ENCODE measurements at regions not wholly inside any gene's neighbourhood (a gene's known extent, or its start where the extent isn't known, plus 50 kb on each side); places are given as distances from the start of the nearest gene placed in this dataset.

DNA sequence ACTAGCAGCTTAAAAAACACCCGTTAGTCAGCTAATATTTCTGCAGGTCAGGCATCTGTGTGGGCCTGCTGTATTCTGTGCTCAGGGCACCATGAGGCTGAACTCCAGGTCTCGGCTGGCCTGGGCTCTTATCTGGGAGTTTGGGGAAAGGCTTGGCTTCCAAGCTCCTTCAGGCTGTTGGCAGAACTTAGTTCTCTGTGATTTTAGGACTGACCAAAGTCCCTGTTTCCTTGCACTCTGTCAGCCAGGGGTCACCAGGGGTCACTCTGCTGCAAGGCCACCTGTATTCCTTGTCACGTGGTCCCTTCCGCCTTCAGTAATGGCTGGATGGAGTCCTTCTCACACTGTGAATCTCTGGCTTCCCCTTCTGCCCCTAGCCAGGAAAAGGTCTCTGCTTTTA is 586.4 kb downstream of the AACS start:
- Histone ChIP-seq H3K27me3 (no peaks in the 10 kb centered on the region), H3K27ac (replicated peaks in 1 of 4) (no peak overlapping the region), H3K9me3 (no peaks in the 10 kb centered on the region), H3K36me3 (no peaks in the 10 kb centered on the region), H3K4me1 (no peaks in the 10 kb centered on the region), H3K4me3 (no peak overlapping the region)
- intact Hi-C loops (cut with DNase I), result no loop called here
- 68% methylated on average over 4 of the region's 4 CpGs for WGBS
- TF ChIP-seq, protein P1, sequence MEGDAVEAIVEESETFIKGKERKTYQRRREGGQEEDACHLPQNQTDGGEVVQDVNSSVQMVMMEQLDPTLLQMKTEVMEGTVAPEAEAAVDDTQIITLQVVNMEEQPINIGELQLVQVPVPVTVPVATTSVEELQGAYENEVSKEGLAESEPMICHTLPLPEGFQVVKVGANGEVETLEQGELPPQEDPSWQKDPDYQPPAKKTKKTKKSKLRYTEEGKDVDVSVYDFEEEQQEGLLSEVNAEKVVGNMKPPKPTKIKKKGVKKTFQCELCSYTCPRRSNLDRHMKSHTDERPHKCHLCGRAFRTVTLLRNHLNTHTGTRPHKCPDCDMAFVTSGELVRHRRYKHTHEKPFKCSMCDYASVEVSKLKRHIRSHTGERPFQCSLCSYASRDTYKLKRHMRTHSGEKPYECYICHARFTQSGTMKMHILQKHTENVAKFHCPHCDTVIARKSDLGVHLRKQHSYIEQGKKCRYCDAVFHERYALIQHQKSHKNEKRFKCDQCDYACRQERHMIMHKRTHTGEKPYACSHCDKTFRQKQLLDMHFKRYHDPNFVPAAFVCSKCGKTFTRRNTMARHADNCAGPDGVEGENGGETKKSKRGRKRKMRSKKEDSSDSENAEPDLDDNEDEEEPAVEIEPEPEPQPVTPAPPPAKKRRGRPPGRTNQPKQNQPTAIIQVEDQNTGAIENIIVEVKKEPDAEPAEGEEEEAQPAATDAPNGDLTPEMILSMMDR (IDR thresholded peaks at IDR 0.05), result no peak
- TF ChIP-seq POLR2AphosphoS5 (IDR thresholded peaks at IDR 0.05), result no peak
- no peak for TF ChIP-seq EP300 (IDR thresholded peaks at IDR 0.05)
- no peak for TF ChIP-seq POLR2A (IDR thresholded peaks at IDR 0.05; ENCODE audit: low read depth)
- DNase-seq (ENCODE audit: extremely low spot score), result no peak

DNA sequence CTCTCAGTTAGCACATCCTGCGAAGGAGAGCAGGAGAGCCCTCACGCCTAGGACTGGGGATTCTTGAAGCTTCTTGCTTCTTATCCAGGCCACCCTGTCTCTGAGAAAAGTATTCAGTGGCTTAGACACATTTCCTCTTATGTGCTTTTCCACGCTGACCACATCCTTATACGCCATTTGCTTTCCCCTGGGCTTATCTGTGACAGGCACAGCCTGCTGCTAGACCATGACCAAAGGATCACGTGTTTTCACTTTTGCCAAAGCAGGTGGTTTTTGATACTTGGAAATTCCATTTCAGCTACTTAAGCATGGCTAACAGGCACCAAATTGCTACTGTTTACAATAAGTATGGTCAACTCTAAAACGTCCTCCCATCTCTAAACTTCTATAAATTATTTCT is 587.4 kb downstream of the AACS start:
- intact Hi-C loops (cut with DNase I), result no loop called here
- Histone ChIP-seq H3K27me3 (no peaks in the 10 kb centered on the region), H3K9me3 (no peaks in the 10 kb centered on the region), H3K36me3 (no peaks in the 10 kb centered on the region), H3K4me1 (no peaks in the 10 kb centered on the region), H3K27ac (replicated peaks in 1 of 4) (no peak overlapping the region), H3K4me3 (no peak overlapping the region)
- TF ChIP-seq POLR2A (IDR thresholded peaks at IDR 0.05; ENCODE audit: low read depth) (no peak), POLR2AphosphoS5 (IDR thresholded peaks at IDR 0.05) (no peak), EP300 (IDR thresholded peaks at IDR 0.05) (no peak)
- TF ChIP-seq, protein P1 (IDR thresholded peaks at IDR 0.05), result no peak
- 63% methylated on average over 6 of the region's 6 CpGs for WGBS
- DNase-seq (ENCODE audit: extremely low spot score), result no peak

DNA sequence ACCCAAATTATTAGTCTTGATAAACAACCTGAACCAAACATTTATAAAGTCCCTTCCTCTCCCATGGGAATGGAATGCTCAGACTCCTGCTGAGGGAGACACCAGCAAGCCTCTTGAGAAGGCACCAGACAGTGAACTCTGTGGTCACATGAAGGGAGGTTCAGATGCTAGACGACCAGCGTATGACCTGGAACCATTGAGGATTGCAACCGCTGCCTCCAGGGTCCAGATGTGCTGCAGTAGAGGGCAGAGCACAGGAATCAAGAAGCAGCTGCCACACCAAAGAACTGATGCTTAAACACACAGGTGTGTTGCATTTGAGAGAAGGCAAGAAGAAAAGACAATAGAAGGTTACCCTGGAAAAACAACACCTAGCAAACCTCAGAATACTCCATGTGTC is 592.4 kb downstream of the AACS start:
- no peaks in the 10 kb centered on the region for H3K36me3 ChIP-seq
- no peaks in the 10 kb centered on the region for H3K4me1 ChIP-seq
- no peak overlapping the region for H3K4me3 ChIP-seq
- H3K9me3 ChIP-seq, result no peaks in the 10 kb centered on the region
- 78% methylated on average over 3 of the region's 3 CpGs for WGBS
- H3K27me3 ChIP-seq, result no peaks in the 10 kb centered on the region
- peak; percentile 62 for DNase-seq (ENCODE audit: extremely low spot score)
- H3K27ac ChIP-seq (replicated peaks in 1 of 4), result no peak overlapping the region
- intact Hi-C loops (cut with DNase I), result no loop called here
- TF ChIP-seq, protein P1 (IDR thresholded peaks at IDR 0.05), result no peak
- TF ChIP-seq POLR2AphosphoS5 (IDR thresholded peaks at IDR 0.05) (no peak), EP300 (IDR thresholded peaks at IDR 0.05) (no peak), POLR2A (IDR thresholded peaks at IDR 0.05; ENCODE audit: low read depth) (no peak)

DNA sequence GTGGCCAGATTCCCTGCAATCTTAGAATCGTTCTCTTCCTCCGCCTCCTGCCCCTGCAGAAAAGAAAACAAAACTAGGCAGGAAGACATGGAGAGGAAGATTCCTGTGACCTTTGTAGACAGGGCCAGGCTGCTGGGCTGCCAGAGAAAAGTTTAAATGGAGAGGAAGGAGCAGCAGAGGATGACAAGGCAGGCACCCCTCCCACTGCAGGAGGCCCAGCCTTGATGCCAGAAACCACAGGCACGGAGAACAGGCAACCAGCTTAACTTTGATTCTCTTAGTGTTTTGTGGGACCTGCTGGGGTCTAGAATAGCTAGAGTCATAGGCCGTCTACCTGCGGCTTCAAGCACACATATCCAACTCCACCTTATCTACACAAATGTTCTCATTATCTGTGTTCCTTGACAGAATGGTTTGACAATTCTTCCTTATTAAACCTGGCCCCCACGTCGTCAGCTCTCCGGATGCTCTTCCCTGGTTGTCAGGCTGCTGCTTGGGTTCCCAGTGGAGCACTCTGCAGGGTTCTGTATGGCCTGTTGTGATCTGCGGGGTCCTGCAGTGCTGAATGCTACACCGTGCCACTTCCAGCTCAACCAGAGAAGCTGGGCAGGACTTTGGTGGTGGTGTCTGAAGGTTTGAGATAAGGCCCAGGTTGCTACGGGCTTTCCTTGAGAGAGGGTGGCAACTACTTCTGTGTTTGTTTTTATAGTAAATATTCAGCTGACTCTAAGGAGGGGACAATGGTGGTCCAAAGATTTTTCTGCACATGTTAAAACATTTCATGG is 609.5 kb downstream of the AACS start:
- 59% methylated on average over 11 of the region's 11 CpGs for WGBS
- no peaks in the 10 kb centered on the region for H3K36me3 ChIP-seq
- no peaks in the 10 kb centered on the region for H3K27me3 ChIP-seq
- no peak overlapping the region for H3K27ac ChIP-seq (replicated peaks in 1 of 4)
- no peak overlapping the region for H3K4me3 ChIP-seq
- peaks cover 0 to 6% (median 2%) of the 10 kb centered on the region in 4 donors for H3K4me1 ChIP-seq
- intact Hi-C loops (cut with DNase I), result no loop called here
- TF ChIP-seq EP300 (IDR thresholded peaks at IDR 0.05), result no peak
- TF ChIP-seq, protein P1 (IDR thresholded peaks at IDR 0.05), result no peak
- no peak for TF ChIP-seq POLR2A (IDR thresholded peaks at IDR 0.05; ENCODE audit: low read depth)
- TF ChIP-seq POLR2AphosphoS5 (IDR thresholded peaks at IDR 0.05), result no peak
- H3K9me3 ChIP-seq, result no peaks in the 10 kb centered on the region
- DNase-seq (ENCODE audit: extremely low spot score), result peak; percentile 87

DNA sequence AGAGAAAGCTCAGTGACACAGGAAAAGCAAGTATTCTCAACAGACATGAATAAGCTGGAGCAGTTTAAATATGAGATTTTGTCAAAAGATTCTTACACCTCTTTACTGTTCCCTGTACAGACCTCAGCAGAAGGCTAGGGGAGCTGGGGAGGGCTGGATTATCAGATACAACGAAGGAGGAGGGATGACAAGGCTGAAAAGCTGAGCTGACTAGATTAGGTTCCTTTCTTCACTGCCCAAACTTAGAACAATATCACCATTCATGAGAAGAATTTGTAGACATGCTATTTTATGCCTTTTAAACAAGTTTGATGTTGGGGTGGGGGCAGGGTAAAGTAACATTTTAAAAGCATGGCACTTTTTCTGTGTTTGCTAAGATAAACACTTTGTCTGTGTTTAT is 611.1 kb downstream of the AACS start:
- intact Hi-C loops (cut with DNase I), result no loop called here
- 0% methylated on average over 1 of the region's 1 CpG for WGBS
- H3K27me3 ChIP-seq, result no peaks in the 10 kb centered on the region
- TF ChIP-seq POLR2A (IDR thresholded peaks at IDR 0.05; ENCODE audit: low read depth) (no peak), POLR2AphosphoS5 (IDR thresholded peaks at IDR 0.05) (no peak), EP300 (IDR thresholded peaks at IDR 0.05) (no peak)
- TF ChIP-seq, protein P1 (IDR thresholded peaks at IDR 0.05), result no peak
- H3K9me3 ChIP-seq, result no peaks in the 10 kb centered on the region
- no peak overlapping the region for H3K4me3 ChIP-seq
- no peaks in the 10 kb centered on the region for H3K36me3 ChIP-seq
- H3K4me1 ChIP-seq, result peaks cover 0 to 6% (median 2%) of the 10 kb centered on the region in 4 donors
- peak; percentile 55 for DNase-seq (ENCODE audit: extremely low spot score)
- no peak overlapping the region for H3K27ac ChIP-seq (replicated peaks in 1 of 4)
